Hepatocyte (in vitro differentiated cells): ENCODE measurements at regions not wholly inside any gene's neighbourhood (a gene's known extent, or its start where the extent isn't known, plus 50 kb on each side); places are given as distances from the start of the nearest gene placed in this dataset.

Experiments used
- DNase-seq: peaks from one replicate; pipeline ENCODE4 v3.0.0-alpha.2; 2016; ENCODE audit warnings: low spot score
- H2AFZ ChIP-seq: fragments of 200-600 bp; sonication (generic); 2 replicates; pipeline ENCODE4 v1.6.0; 2016; ENCODE audit warnings: antibody characterized with exemption, mild to moderate bottlenecking
- H3K27ac ChIP-seq: fragments of 200-600 bp; sonication (generic); 2 replicates; pipeline ENCODE4 v1.5.1; 2016; ENCODE audit warnings: mild to moderate bottlenecking
- H3K27me3 ChIP-seq: fragments of 200-600 bp; sonication (generic); 2 replicates; pipeline ENCODE4 v1.6.1; 2016
- H3K36me3 ChIP-seq: fragments of 200-600 bp; sonication (generic); replicated peaks from 2 replicates; pipeline ENCODE4 v1.5.1; 2016; ENCODE audit warnings: low read depth; ENCODE audit not compliant: insufficient read depth
- H3K4me1 ChIP-seq: fragments of 200-600 bp; sonication (generic); 2 replicates; pipeline ENCODE4 v1.5.1; 2016; ENCODE audit warnings: mild to moderate bottlenecking, moderate library complexity; ENCODE audit not compliant: insufficient read depth
- H3K4me2 ChIP-seq: fragments of 200-600 bp; sonication (generic); 2 replicates; pipeline ENCODE4 v1.6.0; 2016
- H3K4me3 ChIP-seq: fragments of 200-600 bp; sonication (generic); 2 replicates; pipeline ENCODE4 v1.5.1; 2016; ENCODE audit warnings: mild to moderate bottlenecking
- H3K79me2 ChIP-seq: fragments of 200-600 bp; sonication (generic); 2 replicates; pipeline ENCODE4 v1.6.0; 2017; ENCODE audit warnings: mild to moderate bottlenecking
- H3K9me2 ChIP-seq: fragments of 200-600 bp; sonication (generic); replicated peaks from 2 replicates; pipeline ENCODE4 v1.6.0; 2017; ENCODE audit warnings: mild to moderate bottlenecking; ENCODE audit not compliant: insufficient read depth
- H3K9me3 ChIP-seq: fragments of 200-600 bp; sonication (generic); 2 replicates; pipeline ENCODE4 v1.5.1; 2016; ENCODE audit warnings: low read depth, mild to moderate bottlenecking
- H4K20me1 ChIP-seq: fragments of 200-600 bp; sonication (generic); 2 replicates; pipeline ENCODE4 v1.6.0; 2016; ENCODE audit warnings: mild to moderate bottlenecking; ENCODE audit not compliant: insufficient read depth, poor library complexity, severe bottlenecking
- CTCF ChIP-seq: fragments of 200-600 bp; sonication (generic); IDR thresholded peaks from 2 replicates; pipeline ENCODE4 v1.5.1; 2016; ENCODE audit warnings: antibody characterized with exemption, mild to moderate bottlenecking; ENCODE audit not compliant: poor library complexity
- EZH2 ChIP-seq: fragments of 200-600 bp; sonication (generic); IDR thresholded peaks from 2 replicates; pipeline ENCODE4 v1.6.1; 2016; ENCODE audit warnings: antibody characterized with exemption, mild to moderate bottlenecking, borderline replicate concordance
- EZH2phosphoT487 ChIP-seq: fragments of 200-600 bp; sonication (generic); IDR thresholded peaks from one replicate; pipeline ENCODE4 v1.6.1; 2018; ENCODE audit warnings: antibody characterized with exemption, mild to moderate bottlenecking, low read depth, moderate library complexity; ENCODE audit not compliant: unreplicated experiment, severe bottlenecking
- WGBS: methylation state at CpG from one replicate; pipeline ENCODE4 v1.1.6; 2016; ENCODE audit warnings: low lambda C conversion rate; ENCODE audit errors: missing lambda C conversion rate; 5-methylcytosine and 5-hydroxymethylcytosine counted together

DNA sequence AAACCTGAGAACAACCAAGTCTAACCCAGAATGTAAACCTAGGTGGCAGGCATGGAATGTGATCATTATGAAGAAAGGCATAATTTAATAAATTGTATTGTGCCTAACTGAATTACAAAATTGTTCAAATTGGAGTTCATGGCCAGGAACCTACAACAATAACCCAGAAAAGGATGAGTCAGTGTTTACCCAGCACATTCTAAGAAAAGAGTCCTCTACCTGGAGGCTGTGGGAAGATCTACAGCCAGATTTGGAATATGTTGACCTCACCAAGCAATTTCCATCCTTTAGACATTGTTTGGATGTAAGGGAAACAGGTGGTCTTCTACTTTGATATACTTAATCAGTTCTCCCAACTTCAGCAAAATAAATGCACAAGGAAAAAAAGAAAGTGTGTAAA, 152.2 kb downstream of the TMEM161B start:
- no peaks in the 10 kb centered on the region for H3K9me3 ChIP-seq
- H3K27me3 ChIP-seq: no peaks in the 10 kb centered on the region
- H2AFZ ChIP-seq: no peak overlapping the region
- no peaks in the 10 kb centered on the region for H3K9me2 ChIP-seq
- TF ChIP-seq EZH2phosphoT487: no peak
- no peak for TF ChIP-seq CTCF
- TF ChIP-seq EZH2: no peak
- H3K4me1 ChIP-seq: no peaks in the 10 kb centered on the region
- H4K20me1 ChIP-seq: no peaks in the 10 kb centered on the region
- H3K36me3 ChIP-seq: no peaks in the 10 kb centered on the region
- H3K4me3 ChIP-seq: no peak overlapping the region
- no peak for DNase-seq
- no peaks in the 10 kb centered on the region for H3K79me2 ChIP-seq
- no peak overlapping the region for H3K4me2 ChIP-seq
- H3K27ac ChIP-seq: no peak overlapping the region

- H3K4me1 ChIP-seq: no peaks in the 10 kb centered on the region
- H3K36me3 ChIP-seq: no peaks in the 10 kb centered on the region
- no peaks in the 10 kb centered on the region for H3K27me3 ChIP-seq
- H3K27ac ChIP-seq: no peak overlapping the region
- WGBS: 70% methylated on average over 3 of the region's 3 CpGs
- H3K79me2 ChIP-seq: no peaks in the 10 kb centered on the region
- no peaks in the 10 kb centered on the region for H3K9me2 ChIP-seq
- no peak overlapping the region for H3K4me2 ChIP-seq
- DNase-seq: no peak
- H4K20me1 ChIP-seq: no peaks in the 10 kb centered on the region
- no peak for TF ChIP-seq EZH2phosphoT487
- TF ChIP-seq CTCF: no peak
- no peak for TF ChIP-seq EZH2
- no peak overlapping the region for H2AFZ ChIP-seq
- H3K4me3 ChIP-seq: no peak overlapping the region
- no peaks in the 10 kb centered on the region for H3K9me3 ChIP-seq
These were observed 153.4 kb downstream of the TMEM161B start for GRCh38 chr5:88115211-88115610.

DNA sequence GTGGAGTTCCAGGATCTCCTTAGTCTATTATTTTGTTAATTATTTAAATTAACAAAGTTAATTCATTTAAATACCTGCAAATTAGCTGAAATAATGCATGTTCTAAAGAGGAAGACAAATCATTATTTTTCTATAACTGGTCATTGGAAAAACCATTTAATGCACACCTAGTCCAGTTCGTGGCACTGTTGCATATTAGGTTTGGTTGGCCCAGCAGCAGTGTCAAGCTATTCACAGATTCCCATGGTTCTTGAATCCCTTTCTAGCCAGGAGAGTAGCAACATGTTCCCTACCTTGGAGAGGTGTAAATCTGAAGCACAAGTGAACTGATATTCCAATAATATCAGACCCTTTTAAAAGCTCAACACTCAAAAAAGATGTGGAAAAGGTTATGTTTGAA, 155.2 kb downstream of the TMEM161B start:
- Histone ChIP-seq H3K79me2 (no peaks in the 10 kb centered on the region), H3K36me3 (no peaks in the 10 kb centered on the region), H3K9me3 (no peaks in the 10 kb centered on the region), H3K4me1 (no peaks in the 10 kb centered on the region), H3K4me3 (no peak overlapping the region), H3K27ac (no peak overlapping the region), H2AFZ (no peak overlapping the region), H3K4me2 (no peak overlapping the region), H4K20me1 (no peaks in the 10 kb centered on the region), H3K27me3 (no peaks in the 10 kb centered on the region), H3K9me2 (no peaks in the 10 kb centered on the region)
- no peak for DNase-seq
- TF ChIP-seq EZH2: no peak
- no peak for TF ChIP-seq CTCF
- no peak for TF ChIP-seq EZH2phosphoT487
- 95% methylated on average over 1 of the region's 1 CpG for WGBS

GRCh38 chr5:88109818-88110217, 158.8 kb downstream of the TMEM161B start:
- no peaks in the 10 kb centered on the region for H3K79me2 ChIP-seq
- H3K36me3 ChIP-seq: no peaks in the 10 kb centered on the region
- TF ChIP-seq EZH2phosphoT487 (no peak), CTCF (no peak), EZH2 (no peak)
- no peaks in the 10 kb centered on the region for H3K9me3 ChIP-seq
- H2AFZ ChIP-seq: no peak overlapping the region
- H3K9me2 ChIP-seq: no peaks in the 10 kb centered on the region
- H4K20me1 ChIP-seq: no peaks in the 10 kb centered on the region
- no peaks in the 10 kb centered on the region for H3K27me3 ChIP-seq
- no peak overlapping the region for H3K4me2 ChIP-seq
- no peak overlapping the region for H3K4me3 ChIP-seq
- no peak for DNase-seq
- no peaks in the 10 kb centered on the region for H3K4me1 ChIP-seq
- H3K27ac ChIP-seq: no peak overlapping the region
- 95% methylated on average over 5 of the region's 5 CpGs for WGBS
